K562 (cell line): ENCODE measurements at regions not wholly inside any gene's neighbourhood (a gene's known extent, or its start where the extent isn't known, plus 50 kb on each side); places are given as distances from the start of the nearest gene placed in this dataset.

Source experiments
- ATAC-seq: fragments of 200-7000 bp; cut with Tn5 transposase; 3 replicates; pipeline ENCODE4 v1.9.1; 2020; ENCODE audit warnings: moderate library complexity
- BruUV-seq: library from RNA; stranded (reverse); fragments of 400-500 nt; replicated peaks from 2 replicates; lab custom pipeline; 2021; lab: Mats Ljungman, UMichigan
- CTCF ChIA-PET: fragments of 300-600 bp; formaldehyde crosslinking; extraction: SDS; loops from one replicate; lab custom pipeline; 2021; ENCODE audit warnings: low intra/inter-chr PET ratio; lab: Yijun Ruan, JAX
- POLR2A ChIA-PET: fragments of 300-600, 350-650 bp; sonication (Branson Sonifier 250); formaldehyde crosslinking; extraction: SDS; loops from one replicate; lab custom pipeline; 2021; ENCODE audit warnings: antibody characterized with exemption, inconsistent platforms; lab: Yijun Ruan, JAX
- DNase-seq, 4 experiments: peaks; one replicate each; pipeline versions ENCODE4 v3.0.0 to v3.0.0-alpha.2; 2011 to 2018; ENCODE audit warnings: low spot score in 3 of 4, mixed read lengths in 3 of 4; ENCODE audit errors: extremely low read depth in 1 of 4
- FAIRE-seq: peaks from 2 replicates; lab custom pipeline; 2011; peaks lifted over from hg19 to GRCh38; lab: Jason Lieb, UNC
- H2AFZ ChIP-seq: 2 replicates; pipeline ENCODE4 v1.6.0; 2011; ENCODE audit warnings: low read depth, low read length, control low read depth, inconsistent platforms
- H3K27ac ChIP-seq: fragments of 200-600 bp; 3 replicates; pipeline ENCODE4 v1.8.0; 2011; ENCODE audit warnings: low read depth, mild to moderate bottlenecking, control low read depth, inconsistent platforms, low read length, moderate library complexity, mixed read lengths; ENCODE audit errors: extremely low read depth
- H3K27me3 ChIP-seq, 2 experiments: fragments of 300-600 bp in 1 of 2; 2 replicates in 1 of 2; 3 replicates in 1 of 2; pipeline versions ENCODE4 v1.6.0 to v1.8.0; 2011; ENCODE audit warnings: inconsistent platforms in 2 of 2, low read length in 2 of 2, mild to moderate bottlenecking in 1 of 2, mixed read lengths in 1 of 2, moderate library complexity in 1 of 2; ENCODE audit not compliant: control insufficient read depth in 2 of 2, insufficient read depth in 2 of 2
- H3K36me3 ChIP-seq: fragments of 300-600 bp; 3 replicates; pipeline ENCODE4 v1.8.0; 2011; ENCODE audit warnings: mild to moderate bottlenecking, low read length, inconsistent platforms; ENCODE audit not compliant: control insufficient read depth, insufficient read depth
- H3K4me1 ChIP-seq, 2 experiments: fragments of 200-600 bp in 1 of 2; replicated peaks in 1 of 2; 2 replicates in 1 of 2; 3 replicates in 1 of 2; pipeline versions ENCODE4 v1.5.1 to v1.8.0; 2011; ENCODE audit warnings: inconsistent platforms in 2 of 2, low read length in 2 of 2, mild to moderate bottlenecking in 1 of 2, mixed read lengths in 1 of 2, moderate library complexity in 1 of 2; ENCODE audit not compliant: control insufficient read depth in 2 of 2, insufficient read depth in 2 of 2
- H3K4me2 ChIP-seq: 2 replicates; pipeline ENCODE4 v1.6.1; 2011; ENCODE audit warnings: low read length, control low read depth, inconsistent platforms, mixed read lengths; ENCODE audit not compliant: insufficient read depth
- H3K4me3 ChIP-seq: fragments of 200-600 bp; sonication (generic), shearing (Covaris generic); 2 replicates; pipeline ENCODE4 v1.5.1; 2016; ENCODE audit warnings: control low read depth, inconsistent platforms
- H3K79me2 ChIP-seq: fragments of 200-600 bp; 3 replicates; pipeline ENCODE4 v1.8.0; 2011; ENCODE audit warnings: low read length, inconsistent platforms; ENCODE audit not compliant: control insufficient read depth, insufficient read depth
- H3K9ac ChIP-seq, 2 experiments: 2 replicates each; pipeline versions ENCODE4 v1.6.0 to v1.6.1; 2011; ENCODE audit warnings: low read depth in 2 of 2, low read length in 2 of 2, control low read depth in 1 of 2, inconsistent platforms in 1 of 2, mild to moderate bottlenecking in 1 of 2, mixed read lengths in 1 of 2; ENCODE audit not compliant: insufficient read depth in 1 of 2
- H3K9me1 ChIP-seq: one replicate; pipeline ENCODE4 v1.6.0; 2011; ENCODE audit warnings: inconsistent platforms, mild to moderate bottlenecking, low read length, moderate library complexity; ENCODE audit not compliant: control insufficient read depth, insufficient read depth
- H3K9me3 ChIP-seq: replicated peaks from 2 replicates; pipeline ENCODE4 v1.5.1; 2011; ENCODE audit warnings: low read depth, low read length, inconsistent platforms; ENCODE audit not compliant: control insufficient read depth, insufficient read depth
- H4K20me1 ChIP-seq: replicated peaks from 2 replicates; pipeline ENCODE4 v1.6.1; 2011; ENCODE audit warnings: low read length, inconsistent platforms, mixed read lengths; ENCODE audit not compliant: control insufficient read depth, insufficient read depth
- ARID4B ChIP-seq: sonication (generic); formaldehyde crosslinking; IDR thresholded peaks from 2 replicates; pipeline ENCODE4 v1.8.0; 2022; ENCODE audit warnings: mild to moderate bottlenecking, missing genetic modification reagents
- BDP1 ChIP-seq: IDR thresholded peaks from 3 replicates; pipeline ENCODE4 v1.6.1; 2011; ENCODE audit not compliant: insufficient read length, insufficient read depth
- ESRRB ChIP-seq: fragments of 250-450 bp; sonication (Bioruptor Pico); IDR thresholded peaks from 2 replicates; pipeline ENCODE4 v1.5.0; 2020; ENCODE audit warnings: mild to moderate bottlenecking, moderate library complexity, borderline replicate concordance
- HDAC2 ChIP-seq: fragments of 450-650 bp; IDR thresholded peaks from 2 replicates; pipeline ENCODE4 v1.6.1; 2016; ENCODE audit warnings: mild to moderate bottlenecking
- KLF16 ChIP-seq: IDR thresholded peaks from 2 replicates; pipeline ENCODE4 v1.6.1; 2016; ENCODE audit warnings: antibody characterized with exemption
- LARP7 ChIP-seq: fragments of 450-650 bp; IDR thresholded peaks from 2 replicates; pipeline ENCODE4 v1.6.1; 2016
- MTA2 ChIP-seq: fragments of 450-650 bp; IDR thresholded peaks from 2 replicates; pipeline ENCODE4 v1.6.1; 2016; ENCODE audit warnings: low read depth
- RHOXF2B ChIP-seq: fragments of 250-450 bp; sonication (Bioruptor Pico); conservative IDR thresholded peaks from 2 replicates; pipeline ENCODE4 v1.5.1; 2021
- ZNF253 ChIP-seq: fragments of 250-450 bp; sonication (Bioruptor Pico); conservative IDR thresholded peaks from 2 replicates; pipeline ENCODE4 v1.6.1; 2021; ENCODE audit warnings: mild to moderate bottlenecking
- ZNF274 ChIP-seq: IDR thresholded peaks from 2 replicates; pipeline ENCODE4 v1.6.1; 2011; ENCODE audit warnings: low read depth, mild to moderate bottlenecking, low read length, moderate library complexity, borderline replicate concordance
- ZNF3 ChIP-seq: fragments of 250-450 bp; sonication (Bioruptor Pico); IDR thresholded peaks from 2 replicates; pipeline ENCODE4 v1.5.0; 2021; ENCODE audit warnings: mild to moderate bottlenecking, moderate library complexity
- ZNF778 ChIP-seq: fragments of 450-650 bp; formaldehyde crosslinking; IDR thresholded peaks from 2 replicates; pipeline ENCODE4 v1.4.0; 2020; ENCODE audit warnings: mild to moderate bottlenecking, moderate library complexity
- WGBS: fragments of 100-300 bp; shearing (Covaris generic); methylation state at CpG from one replicate; pipeline ENCODE4 v1.1.6; 2016; ENCODE audit warnings: low coverage, mixed read lengths; ENCODE audit not compliant: insufficient coverage; ENCODE audit errors: missing lambda C conversion rate; 5-methylcytosine and 5-hydroxymethylcytosine counted together
- in situ Hi-C: fragments of 300-500 bp; cut with MboI; formaldehyde crosslinking; loops from 4 replicates; pipeline ENCODE4 v1.15.0; 2018; ENCODE audit warnings: inconsistent platforms, mixed read lengths
- intact Hi-C: fragments of 100-400 bp; cut with micrococcal nuclease; formaldehyde crosslinking; loops from 2 replicates; pipeline ENCODE4 v1.14.2; 2022

DNA sequence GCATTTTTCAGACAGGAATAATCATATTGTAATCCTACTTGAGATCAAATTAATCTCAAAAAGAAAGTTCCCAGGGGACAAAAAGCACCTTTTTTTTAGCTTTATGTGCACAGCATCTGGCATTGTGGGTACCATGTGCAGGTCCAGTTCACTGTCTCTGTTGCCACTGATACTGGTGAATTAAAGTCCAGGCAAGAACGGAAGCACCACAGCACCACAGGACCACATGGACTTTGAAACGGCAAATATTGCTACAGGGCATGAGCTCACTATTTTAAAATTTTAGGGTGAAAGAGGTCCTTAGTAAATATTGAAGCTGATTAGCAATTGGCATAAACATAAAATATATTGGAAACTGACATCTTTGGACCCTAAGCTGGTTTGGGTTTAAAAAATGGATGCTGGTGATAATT, 709.0 kb downstream of the EPM2A start:
- no peaks in the 10 kb centered on the region for H3K4me1 ChIP-seq
- no peak overlapping the region for H3K4me3 ChIP-seq
- no peaks in the 10 kb centered on the region for H4K20me1 ChIP-seq
- 0% methylated on average over 2 of the region's 2 CpGs for WGBS
- no peaks in the 10 kb centered on the region for H3K27me3 ChIP-seq
- DNase-seq, result no peak
- no peaks in the 10 kb centered on the region for H3K9me1 ChIP-seq
- no peak overlapping the region for H2AFZ ChIP-seq
- TF ChIP-seq KLF16 (no peak), HDAC2 (no peak), RHOXF2B (no peak), ZNF274 (no peak), ZNF253 (CRISPR knock-in tag) (no peak), ZNF778 (no peak), MTA2 (no peak), ESRRB (no peak), ARID4B (no peak), LARP7 (no peak), ZNF3 (CRISPR knock-in tag) (no peak), BDP1 (no peak)
- POLR2A ChIA-PET, result interaction anchor here (0.6 kb wide), 1 partner anchor 1193 kb away, joined by 3 read pairs; no protein-coding TSS in a partner anchor
- no peaks in the 10 kb centered on the region for H3K79me2 ChIP-seq
- intact Hi-C loops, result loop anchor here (5.0 kb wide), 2 partner anchors 94 to 919 kb away; no protein-coding TSS in a partner anchor
- H3K9ac ChIP-seq, result no peak overlapping the region
- H3K27ac ChIP-seq, result no peak overlapping the region
- in situ Hi-C loops, result no loop called here
- CTCF ChIA-PET, result interaction anchor here (3.3 kb wide), 1 partner anchor 441 kb away, joined by 23 read pairs; no protein-coding TSS in a partner anchor
- no peaks in the 10 kb centered on the region for H3K9me3 ChIP-seq
- no peak overlapping the region for H3K4me2 ChIP-seq
- no peaks in the 10 kb centered on the region for H3K36me3 ChIP-seq
- no peak for FAIRE-seq
- no peak for ATAC-seq
- no TSS peak for BruUV-seq
